NOMO-1 (cell line): ENCODE measurements at regions not wholly inside any gene's neighbourhood (a gene's known extent, or its start where the extent isn't known, plus 50 kb on each side); places are given as distances from the start of the nearest gene placed in this dataset.
"Not testable (repeated sequence)": the region's sequence is repeated elsewhere in the genome, so short reads cannot be mapped to it uniquely, and the experiment has no call there.

Experiments
- DNase-seq, 2 experiments: peaks; one replicate each; lab custom pipeline; 2025; ENCODE audit not compliant: unreplicated experiment in 2 of 2; lab: John Stamatoyannopoulos, UW

GRCh38 chr16:9661336-9662017, 520.8 kb downstream of the GRIN2A start:
- DNase-seq, result no peak

GRCh38 chr16:9663588-9663987, 518.6 kb downstream of the GRIN2A start:
- no peak for DNase-seq

- DNase-seq, result no peak
These were observed 516.4 kb downstream of the GRIN2A start for GRCh38 chr16:9665851-9666271.

- DNase-seq, result no peak
These were observed 515.3 kb downstream of the GRIN2A start for GRCh38 chr16:9666834-9667480.

GRCh38 chr16:9670033-9670432, 512.2 kb downstream of the GRIN2A start:
- DNase-seq, result no peak

- not testable (repeated sequence) for DNase-seq
These were observed 511.6 kb downstream of the GRIN2A start for GRCh38 chr16:9670616-9671015.

DNA sequence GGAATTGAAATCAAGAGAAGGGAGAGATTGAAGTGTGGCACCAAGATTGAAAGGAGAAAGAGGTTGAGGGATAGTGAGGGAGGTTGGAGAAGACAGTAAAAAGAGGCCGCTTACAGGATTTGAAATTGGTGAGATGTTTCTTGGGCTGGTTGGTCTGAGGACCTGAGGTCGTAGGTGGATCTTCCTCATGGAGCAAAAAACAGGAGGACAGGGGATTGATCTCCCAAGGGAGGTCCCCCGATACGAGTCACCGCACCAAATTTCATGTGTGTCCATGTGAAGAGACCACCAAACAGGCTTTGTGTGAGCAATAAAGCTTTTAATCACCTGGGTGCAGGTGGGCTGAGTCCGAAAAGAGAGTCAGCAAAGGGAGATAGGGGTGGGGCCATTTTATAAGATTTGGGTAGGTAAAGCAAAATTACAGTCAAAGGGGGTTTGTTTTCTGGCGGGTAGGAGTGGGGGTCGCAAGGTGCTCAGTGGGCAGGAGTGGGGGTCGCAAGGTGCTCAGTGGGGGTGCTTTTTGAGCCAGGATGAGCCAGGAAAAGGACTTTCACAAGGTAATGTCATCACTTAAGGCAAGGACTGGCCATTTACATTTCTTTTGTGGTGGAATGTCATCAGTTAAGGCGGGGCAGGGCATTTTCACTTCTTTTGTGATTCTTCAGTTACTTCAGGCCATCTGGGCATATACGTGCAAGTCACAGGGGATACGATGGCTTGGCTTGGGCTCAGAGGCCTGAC, 505.5 kb downstream of the GRIN2A start:
- DNase-seq, result not testable (repeated sequence)

- DNase-seq, result no peak
These were observed 505.0 kb downstream of the GRIN2A start for GRCh38 chr16:9677301-9677653.

DNA sequence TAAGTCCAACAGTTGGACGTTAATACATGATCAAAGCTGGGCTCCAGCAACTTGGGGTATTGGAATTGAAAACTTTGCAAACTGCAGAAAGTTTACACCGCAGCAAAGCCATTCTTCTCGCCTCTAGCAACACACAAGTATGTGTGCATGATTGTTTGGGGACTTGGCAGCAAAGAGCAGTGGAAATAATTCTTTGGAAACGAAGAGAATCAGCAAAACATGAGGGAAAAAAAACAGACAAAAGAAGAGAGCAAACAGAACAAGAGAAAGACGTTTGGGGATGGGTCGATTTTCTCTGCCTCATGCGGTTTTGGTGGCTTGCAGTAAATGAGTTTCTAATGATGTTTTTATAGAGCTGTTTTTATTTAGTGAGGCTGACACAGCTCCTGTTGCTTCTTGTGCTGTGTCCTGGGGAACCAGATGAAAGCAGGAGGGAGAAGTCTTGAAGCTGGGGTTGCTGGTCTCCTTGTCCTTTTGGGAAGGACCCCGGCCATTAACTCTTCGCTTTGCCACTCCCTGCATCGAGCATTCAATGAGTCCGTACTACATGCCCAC, 502.9 kb downstream of the GRIN2A start:
- DNase-seq, result no peak

- DNase-seq, result no peak
These were observed 502.1 kb downstream of the GRIN2A start for GRCh38 chr16:9680019-9680655.

- no peak for DNase-seq
These were observed 501.3 kb downstream of the GRIN2A start for GRCh38 chr16:9680968-9681367.

- no peak for DNase-seq
These were observed 500.7 kb downstream of the GRIN2A start for GRCh38 chr16:9681508-9681907.

GRCh38 chr16:9682320-9682719, 499.9 kb downstream of the GRIN2A start:
- DNase-seq, result no peak

- no peak for DNase-seq
These were observed 498.6 kb downstream of the GRIN2A start for GRCh38 chr16:9683677-9684076.

- DNase-seq, result no peak
These were observed 494.4 kb downstream of the GRIN2A start for GRCh38 chr16:9687737-9688319.

DNA sequence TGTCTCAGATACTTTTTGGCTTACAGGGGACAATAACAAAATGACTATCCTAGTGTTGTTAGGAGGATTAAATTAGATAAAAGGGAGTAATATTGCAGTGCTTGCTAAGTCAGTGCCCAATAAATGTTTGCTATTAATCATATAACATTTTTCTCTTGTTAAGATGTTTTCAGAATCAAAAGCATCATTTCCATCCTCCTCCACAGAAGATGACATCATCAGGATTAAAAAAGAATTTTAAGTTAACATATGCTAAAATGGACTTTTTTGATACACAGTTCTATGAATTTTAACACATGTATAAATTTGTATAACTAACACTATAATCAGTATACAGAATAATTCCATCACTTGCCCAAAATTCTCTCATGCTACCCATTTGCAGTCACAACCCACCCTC, 492.6 kb downstream of the GRIN2A start:
- no peak for DNase-seq

DNA sequence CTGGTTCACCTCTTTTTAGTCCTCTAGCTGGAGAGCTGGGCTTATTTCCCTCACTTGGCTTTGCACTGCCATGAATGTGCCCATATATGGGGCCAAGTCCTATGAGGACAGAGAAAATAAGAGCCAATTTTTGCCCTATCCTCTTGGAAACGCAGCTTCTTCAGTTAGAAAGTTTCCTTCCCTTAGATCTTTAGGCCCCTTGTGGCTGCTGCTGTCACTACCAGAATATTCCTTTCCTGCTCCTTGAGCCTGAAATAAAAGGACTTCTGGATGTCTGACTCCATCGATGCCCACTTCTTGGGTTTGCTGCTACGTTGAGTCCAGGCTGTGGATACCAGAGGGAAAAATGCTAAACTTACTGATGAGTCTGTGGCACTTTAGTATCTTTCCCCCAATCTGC, 487.1 kb downstream of the GRIN2A start:
- no peak for DNase-seq
